ENCODE measurements at regions not wholly inside any gene's neighbourhood (a gene's known extent, or its start where the extent isn't known, plus 50 kb on each side); places are given as distances from the start of the nearest gene placed in this dataset.

DNA sequence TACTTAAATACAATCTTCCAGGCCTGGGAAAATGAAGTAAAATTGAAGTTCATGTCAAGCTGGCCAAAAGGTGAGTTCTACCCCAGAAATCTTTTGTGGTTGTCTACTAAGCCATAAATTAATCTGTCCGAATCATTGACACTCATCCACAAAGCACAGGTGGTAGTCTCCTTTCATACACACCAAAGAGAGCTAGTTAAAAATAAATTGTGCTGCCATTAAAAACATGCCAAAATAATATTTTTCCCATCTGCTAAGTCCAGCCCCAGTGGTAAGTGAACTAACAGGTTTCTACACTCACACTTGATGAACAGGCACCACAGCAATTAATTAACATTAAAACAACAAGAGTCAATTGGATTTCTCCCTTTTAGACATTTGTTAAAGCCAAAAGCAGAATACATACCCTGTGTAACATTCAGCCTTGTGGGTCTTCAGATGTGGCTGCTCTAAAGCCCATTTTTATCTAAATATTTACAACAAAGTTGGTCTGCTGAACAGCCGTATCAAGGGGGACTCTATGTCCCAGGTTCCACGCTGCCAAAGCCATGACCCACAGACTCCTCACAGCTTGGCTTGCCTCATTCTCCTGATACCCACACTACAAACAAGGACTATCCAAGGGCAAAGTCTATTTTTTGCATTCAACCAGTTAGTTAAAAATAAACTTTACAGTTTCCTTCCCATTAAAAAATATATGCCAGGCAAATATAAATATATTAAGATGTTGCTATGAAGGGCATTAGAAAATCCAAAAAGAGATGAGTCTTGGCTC lies 490.4 kb downstream of the BMP2 start:
- TF ChIP-seq, protein P1, sequence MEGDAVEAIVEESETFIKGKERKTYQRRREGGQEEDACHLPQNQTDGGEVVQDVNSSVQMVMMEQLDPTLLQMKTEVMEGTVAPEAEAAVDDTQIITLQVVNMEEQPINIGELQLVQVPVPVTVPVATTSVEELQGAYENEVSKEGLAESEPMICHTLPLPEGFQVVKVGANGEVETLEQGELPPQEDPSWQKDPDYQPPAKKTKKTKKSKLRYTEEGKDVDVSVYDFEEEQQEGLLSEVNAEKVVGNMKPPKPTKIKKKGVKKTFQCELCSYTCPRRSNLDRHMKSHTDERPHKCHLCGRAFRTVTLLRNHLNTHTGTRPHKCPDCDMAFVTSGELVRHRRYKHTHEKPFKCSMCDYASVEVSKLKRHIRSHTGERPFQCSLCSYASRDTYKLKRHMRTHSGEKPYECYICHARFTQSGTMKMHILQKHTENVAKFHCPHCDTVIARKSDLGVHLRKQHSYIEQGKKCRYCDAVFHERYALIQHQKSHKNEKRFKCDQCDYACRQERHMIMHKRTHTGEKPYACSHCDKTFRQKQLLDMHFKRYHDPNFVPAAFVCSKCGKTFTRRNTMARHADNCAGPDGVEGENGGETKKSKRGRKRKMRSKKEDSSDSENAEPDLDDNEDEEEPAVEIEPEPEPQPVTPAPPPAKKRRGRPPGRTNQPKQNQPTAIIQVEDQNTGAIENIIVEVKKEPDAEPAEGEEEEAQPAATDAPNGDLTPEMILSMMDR (IDR thresholded peaks at IDR 0.05), result no peak

DNA sequence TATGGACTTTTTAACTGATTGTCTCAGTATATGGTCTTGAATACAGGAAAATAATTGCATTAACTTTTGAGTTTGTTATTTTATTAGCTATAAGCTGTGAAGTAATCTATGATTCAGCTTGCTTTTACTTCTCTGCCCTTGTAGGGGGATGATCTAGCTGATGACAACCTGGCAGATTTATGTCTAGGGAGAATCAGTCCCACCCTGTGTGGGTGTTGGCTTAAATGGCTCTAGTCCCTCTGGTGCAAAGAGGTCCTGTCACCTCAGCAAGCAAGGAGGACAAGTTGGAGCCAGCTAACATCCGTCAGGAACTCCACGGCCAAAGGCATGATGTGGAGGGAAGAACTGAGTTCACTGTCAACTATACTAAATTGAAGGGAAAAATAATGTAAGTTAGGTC lies 495.3 kb downstream of the BMP2 start:
- TF ChIP-seq, protein P1 (IDR thresholded peaks at IDR 0.05), result no peak

DNA sequence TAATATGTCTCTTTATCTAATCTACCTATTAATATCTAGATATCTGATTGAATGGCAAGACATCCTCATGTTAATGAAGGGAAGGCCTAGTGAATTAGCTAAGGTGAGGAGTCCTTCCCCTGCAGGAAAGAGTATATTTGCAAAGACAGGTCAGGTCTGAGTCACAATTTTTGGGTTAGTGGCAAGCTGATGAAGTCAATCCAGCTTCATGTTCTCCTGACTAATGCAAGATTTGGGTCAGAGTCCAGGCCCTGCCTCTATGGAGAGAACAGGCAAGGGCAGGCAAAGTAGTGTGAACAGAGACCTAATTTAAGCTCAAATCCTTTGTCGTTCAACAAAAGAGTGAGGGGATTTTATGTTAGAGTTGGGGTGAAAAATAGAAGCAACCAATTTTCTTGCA lies 496.7 kb downstream of the BMP2 start:
- TF ChIP-seq, protein P1 (IDR thresholded peaks at IDR 0.05), result no peak

DNA sequence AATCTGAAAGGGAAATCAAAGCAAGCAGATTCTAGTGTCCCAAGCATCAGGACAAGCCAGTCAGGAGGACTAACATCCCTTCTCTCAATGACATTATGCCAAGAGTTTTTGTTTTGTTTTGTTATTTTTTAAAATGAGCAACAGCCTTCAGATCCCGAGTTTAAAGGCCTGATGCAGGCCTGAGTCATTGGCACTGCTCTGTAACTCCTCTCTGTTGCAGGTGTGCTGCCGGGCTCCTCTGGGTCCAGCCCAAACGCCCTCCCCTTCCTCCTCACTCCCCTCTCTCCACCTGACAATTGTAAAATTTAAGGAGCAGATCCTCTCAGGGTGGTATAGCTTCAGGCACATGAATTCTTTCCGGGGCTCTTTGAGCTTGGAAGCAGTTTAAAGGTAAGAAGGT lies 502.0 kb downstream of the BMP2 start:
- TF ChIP-seq, protein P1 (IDR thresholded peaks at IDR 0.05), result no peak

DNA sequence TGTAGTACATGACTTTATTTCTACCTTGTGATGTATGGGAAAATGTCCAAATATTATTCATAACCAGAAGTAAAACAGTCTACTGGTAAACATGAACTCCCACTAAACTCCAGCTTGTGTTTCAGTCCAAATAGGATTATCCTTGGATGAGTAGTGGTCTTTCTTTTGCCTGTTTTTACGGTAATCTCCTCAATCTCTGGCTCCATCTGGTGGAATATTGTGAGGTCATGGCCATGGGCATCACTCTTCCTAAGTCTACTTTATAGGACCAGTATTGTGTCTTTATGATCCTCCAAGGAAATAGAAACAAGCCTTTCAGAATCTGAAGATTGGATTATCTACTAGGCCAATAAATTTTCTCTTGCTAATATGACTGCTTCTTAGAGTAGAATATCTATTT lies 505.0 kb downstream of the BMP2 start:
- TF ChIP-seq, protein P1 (IDR thresholded peaks at IDR 0.05), result no peak

DNA sequence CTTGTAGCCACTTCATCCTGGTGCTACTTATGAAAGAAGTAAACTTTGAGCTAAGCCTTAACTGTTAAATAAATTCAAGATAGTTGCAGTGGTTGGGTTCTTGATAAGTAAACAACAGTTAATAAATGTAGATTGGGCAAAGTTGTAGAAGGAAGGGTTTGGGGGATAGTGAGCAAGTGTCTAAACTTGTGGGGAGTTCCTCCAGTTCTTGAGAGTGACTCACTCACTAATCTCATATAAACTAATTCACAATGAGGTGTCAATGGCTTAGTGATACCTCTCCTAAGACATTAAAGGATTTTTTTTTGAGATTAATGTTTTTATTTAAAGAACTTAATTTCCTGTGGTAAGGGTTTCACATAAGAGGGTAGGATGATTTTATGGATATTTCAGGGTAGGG lies 507.4 kb downstream of the BMP2 start:
- TF ChIP-seq, protein P1 (IDR thresholded peaks at IDR 0.05), result no peak

DNA sequence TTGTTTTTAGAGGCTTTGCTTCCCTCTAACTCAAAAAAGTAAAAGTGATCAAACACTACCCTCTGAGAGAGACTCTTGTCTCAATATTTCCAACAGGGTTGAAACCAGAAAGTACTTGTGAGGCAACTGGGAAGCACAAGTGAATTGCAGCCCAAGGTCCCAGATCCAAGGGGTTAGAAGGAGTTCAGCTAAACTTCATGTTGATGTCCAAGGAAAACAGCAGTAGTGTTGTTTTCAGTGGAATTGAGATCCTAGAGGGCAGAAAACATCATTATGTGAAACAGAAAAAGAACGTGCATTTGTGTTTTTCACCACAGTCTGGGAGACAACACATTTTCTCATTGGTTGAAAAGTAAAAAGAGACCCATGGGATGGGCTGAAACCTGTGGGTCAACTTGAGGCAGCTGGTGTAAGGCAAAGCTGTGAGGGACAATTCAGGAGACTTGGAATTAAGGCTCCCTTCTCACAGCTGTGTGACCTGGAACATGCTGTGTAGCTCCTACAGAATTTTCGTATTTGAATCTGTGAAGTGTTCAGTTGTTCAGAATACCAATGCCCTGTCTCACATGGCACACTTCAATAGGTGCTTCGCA lies 508.3 kb downstream of the BMP2 start:
- TF ChIP-seq, protein P1 (IDR thresholded peaks at IDR 0.05), result no peak
